ENCODE measurements at regions not wholly inside any gene's neighbourhood (a gene's known extent, or its start where the extent isn't known, plus 50 kb on each side); places are given as distances from the start of the nearest gene placed in this dataset.

DNA sequence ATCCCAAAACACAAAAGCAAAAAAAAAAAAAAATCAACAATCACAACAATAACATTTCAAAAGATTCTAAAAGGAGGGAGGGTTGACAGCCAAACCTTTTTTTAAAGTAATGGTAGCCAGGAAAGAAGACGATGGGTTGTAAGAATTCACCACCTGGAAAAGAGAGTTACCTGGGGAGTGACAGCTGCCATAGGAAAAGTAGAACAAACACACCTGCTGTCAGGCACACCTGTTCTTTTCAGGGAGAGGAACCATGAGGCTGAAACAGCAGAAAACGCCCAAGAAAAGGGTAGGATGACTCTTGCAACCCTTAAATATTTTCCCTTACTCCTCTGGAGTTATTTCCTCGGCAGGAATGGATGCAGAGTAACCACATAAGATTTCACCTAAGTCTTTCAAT, 388.4 kb upstream of the TEX13C start:
- H3K4me1 ChIP-seq (ENCODE audit: control insufficient read depth in 1 of 2, insufficient read depth in 2 of 2, low read length in 2 of 2) = no peaks in the 10 kb centered on the region
- H3K27me3 ChIP-seq (ENCODE audit: insufficient read depth, low read length) = no peaks in the 10 kb centered on the region
- H3K79me2 ChIP-seq (ENCODE audit: insufficient read depth, low read length) = no peaks in the 10 kb centered on the region
- H3K4me2 ChIP-seq (ENCODE audit: low read length) = no peak overlapping the region
- no peak overlapping the region for H2AFZ ChIP-seq (ENCODE audit: low read depth, low read length, poor library complexity, severe bottlenecking)
- no peaks in the 10 kb centered on the region for H3K9me3 ChIP-seq (ENCODE audit: control insufficient read depth in 1 of 2, insufficient read depth in 1 of 2, low read depth in 1 of 2, low read length in 2 of 2)
- DNase-seq (ENCODE audit: low read depth, low spot score) (no peak), ATAC-seq (no peak)
- H3K4me3 ChIP-seq (replicated peaks in 1 of 2; ENCODE audit: low read depth in 1 of 2, low read length in 2 of 2) = no peak overlapping the region
- no peaks in the 10 kb centered on the region for H3K36me3 ChIP-seq (ENCODE audit: control insufficient read depth in 1 of 2, insufficient read depth in 2 of 2, low read length in 2 of 2)
- no TSS peak for BruUV-seq (replicated peaks)
- ChIA-PET POLR2A (no interaction called here), RAD21 (ENCODE audit: low non-redundant PET in 1 of 2, low total read pairs in 2 of 2, uncharacterized antibody in 2 of 2, unreplicated experiment in 2 of 2) (no interaction called here), CTCF (no interaction called here)
- H4K20me1 ChIP-seq (ENCODE audit: insufficient read depth) = no peaks in the 10 kb centered on the region
- no peaks in the 10 kb centered on the region for H3K9me2 ChIP-seq (ENCODE audit: insufficient read depth)
- H3K9ac ChIP-seq (ENCODE audit: low read length) = no peak overlapping the region
- intact Hi-C loops (cut with micrococcal nuclease) = no loop called here
- no peak overlapping the region for H3K27ac ChIP-seq (ENCODE audit: low read depth, low read length)
- no peak for TF ChIP-seq CBX3 (IDR thresholded peaks at IDR 0.05; ENCODE audit: low read depth)
- TF ChIP-seq YY1 (IDR thresholded peaks at IDR 0.05; ENCODE audit: extremely low read depth, insufficient replicate concordance, low read depth, low read length) = no peak
- no peak for TF ChIP-seq SP1 (IDR thresholded peaks at IDR 0.05; ENCODE audit: low read depth)
- TF ChIP-seq, protein P1, sequence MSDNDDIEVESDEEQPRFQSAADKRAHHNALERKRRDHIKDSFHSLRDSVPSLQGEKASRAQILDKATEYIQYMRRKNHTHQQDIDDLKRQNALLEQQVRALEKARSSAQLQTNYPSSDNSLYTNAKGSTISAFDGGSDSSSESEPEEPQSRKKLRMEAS (IDR thresholded peaks at IDR 0.05) = no peak
- TF ChIP-seq, protein P2, sequence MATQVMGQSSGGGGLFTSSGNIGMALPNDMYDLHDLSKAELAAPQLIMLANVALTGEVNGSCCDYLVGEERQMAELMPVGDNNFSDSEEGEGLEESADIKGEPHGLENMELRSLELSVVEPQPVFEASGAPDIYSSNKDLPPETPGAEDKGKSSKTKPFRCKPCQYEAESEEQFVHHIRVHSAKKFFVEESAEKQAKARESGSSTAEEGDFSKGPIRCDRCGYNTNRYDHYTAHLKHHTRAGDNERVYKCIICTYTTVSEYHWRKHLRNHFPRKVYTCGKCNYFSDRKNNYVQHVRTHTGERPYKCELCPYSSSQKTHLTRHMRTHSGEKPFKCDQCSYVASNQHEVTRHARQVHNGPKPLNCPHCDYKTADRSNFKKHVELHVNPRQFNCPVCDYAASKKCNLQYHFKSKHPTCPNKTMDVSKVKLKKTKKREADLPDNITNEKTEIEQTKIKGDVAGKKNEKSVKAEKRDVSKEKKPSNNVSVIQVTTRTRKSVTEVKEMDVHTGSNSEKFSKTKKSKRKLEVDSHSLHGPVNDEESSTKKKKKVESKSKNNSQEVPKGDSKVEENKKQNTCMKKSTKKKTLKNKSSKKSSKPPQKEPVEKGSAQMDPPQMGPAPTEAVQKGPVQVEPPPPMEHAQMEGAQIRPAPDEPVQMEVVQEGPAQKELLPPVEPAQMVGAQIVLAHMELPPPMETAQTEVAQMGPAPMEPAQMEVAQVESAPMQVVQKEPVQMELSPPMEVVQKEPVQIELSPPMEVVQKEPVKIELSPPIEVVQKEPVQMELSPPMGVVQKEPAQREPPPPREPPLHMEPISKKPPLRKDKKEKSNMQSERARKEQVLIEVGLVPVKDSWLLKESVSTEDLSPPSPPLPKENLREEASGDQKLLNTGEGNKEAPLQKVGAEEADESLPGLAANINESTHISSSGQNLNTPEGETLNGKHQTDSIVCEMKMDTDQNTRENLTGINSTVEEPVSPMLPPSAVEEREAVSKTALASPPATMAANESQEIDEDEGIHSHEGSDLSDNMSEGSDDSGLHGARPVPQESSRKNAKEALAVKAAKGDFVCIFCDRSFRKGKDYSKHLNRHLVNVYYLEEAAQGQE (IDR thresholded peaks at IDR 0.05; ENCODE audit: low read depth) = no peak
- no peak for TF ChIP-seq ZNF274 (IDR thresholded peaks at IDR 0.05; ENCODE audit: low read depth, low read length)
- TF ChIP-seq CEBPB (IDR thresholded peaks at IDR 0.05; ENCODE audit: low read depth) = no peak
- no peak for TF ChIP-seq ZFX (IDR thresholded peaks at IDR 0.05)
- TF ChIP-seq RAD21 (IDR thresholded peaks at IDR 0.05; ENCODE audit: low read depth) = no peak
- TF ChIP-seq, protein P3, sequence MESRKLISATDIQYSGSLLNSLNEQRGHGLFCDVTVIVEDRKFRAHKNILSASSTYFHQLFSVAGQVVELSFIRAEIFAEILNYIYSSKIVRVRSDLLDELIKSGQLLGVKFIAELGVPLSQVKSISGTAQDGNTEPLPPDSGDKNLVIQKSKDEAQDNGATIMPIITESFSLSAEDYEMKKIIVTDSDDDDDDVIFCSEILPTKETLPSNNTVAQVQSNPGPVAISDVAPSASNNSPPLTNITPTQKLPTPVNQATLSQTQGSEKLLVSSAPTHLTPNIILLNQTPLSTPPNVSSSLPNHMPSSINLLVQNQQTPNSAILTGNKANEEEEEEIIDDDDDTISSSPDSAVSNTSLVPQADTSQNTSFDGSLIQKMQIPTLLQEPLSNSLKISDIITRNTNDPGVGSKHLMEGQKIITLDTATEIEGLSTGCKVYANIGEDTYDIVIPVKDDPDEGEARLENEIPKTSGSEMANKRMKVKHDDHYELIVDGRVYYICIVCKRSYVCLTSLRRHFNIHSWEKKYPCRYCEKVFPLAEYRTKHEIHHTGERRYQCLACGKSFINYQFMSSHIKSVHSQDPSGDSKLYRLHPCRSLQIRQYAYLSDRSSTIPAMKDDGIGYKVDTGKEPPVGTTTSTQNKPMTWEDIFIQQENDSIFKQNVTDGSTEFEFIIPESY (IDR thresholded peaks at IDR 0.05; ENCODE audit: extremely low read depth, insufficient replicate concordance, low read length) = no peak
- TF ChIP-seq SIN3A (IDR thresholded peaks at IDR 0.05; ENCODE audit: low read depth) = no peak
- no peak for TF ChIP-seq EGR1 (IDR thresholded peaks at IDR 0.05; ENCODE audit: low read depth)
- TF ChIP-seq JUND (IDR thresholded peaks at IDR 0.05) = no peak
- no peak for TF ChIP-seq ELF1 (IDR thresholded peaks at IDR 0.05; ENCODE audit: borderline replicate concordance, low read depth)
- TF ChIP-seq POLR2A (IDR thresholded peaks at IDR 0.05; ENCODE audit: borderline replicate concordance, extremely low read depth, insufficient read depth, insufficient read length) = no peak
- no peak for TF ChIP-seq POLR2AphosphoS5 (IDR thresholded peaks at IDR 0.05; ENCODE audit: low read depth, low read length)
- no peak for TF ChIP-seq TCF7L2 (IDR thresholded peaks at IDR 0.05; ENCODE audit: borderline replicate concordance, extremely low read depth, insufficient read depth, insufficient read length)
- no peak for TF ChIP-seq EZH2 (IDR thresholded peaks at IDR 0.05)
- TF ChIP-seq, protein P4, sequence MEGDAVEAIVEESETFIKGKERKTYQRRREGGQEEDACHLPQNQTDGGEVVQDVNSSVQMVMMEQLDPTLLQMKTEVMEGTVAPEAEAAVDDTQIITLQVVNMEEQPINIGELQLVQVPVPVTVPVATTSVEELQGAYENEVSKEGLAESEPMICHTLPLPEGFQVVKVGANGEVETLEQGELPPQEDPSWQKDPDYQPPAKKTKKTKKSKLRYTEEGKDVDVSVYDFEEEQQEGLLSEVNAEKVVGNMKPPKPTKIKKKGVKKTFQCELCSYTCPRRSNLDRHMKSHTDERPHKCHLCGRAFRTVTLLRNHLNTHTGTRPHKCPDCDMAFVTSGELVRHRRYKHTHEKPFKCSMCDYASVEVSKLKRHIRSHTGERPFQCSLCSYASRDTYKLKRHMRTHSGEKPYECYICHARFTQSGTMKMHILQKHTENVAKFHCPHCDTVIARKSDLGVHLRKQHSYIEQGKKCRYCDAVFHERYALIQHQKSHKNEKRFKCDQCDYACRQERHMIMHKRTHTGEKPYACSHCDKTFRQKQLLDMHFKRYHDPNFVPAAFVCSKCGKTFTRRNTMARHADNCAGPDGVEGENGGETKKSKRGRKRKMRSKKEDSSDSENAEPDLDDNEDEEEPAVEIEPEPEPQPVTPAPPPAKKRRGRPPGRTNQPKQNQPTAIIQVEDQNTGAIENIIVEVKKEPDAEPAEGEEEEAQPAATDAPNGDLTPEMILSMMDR (IDR thresholded peaks at IDR 0.05 in 2 of 3, conservative IDR thresholded peaks at IDR 0.05 in 1 of 3; ENCODE audit: borderline replicate concordance in 1 of 3, insufficient read depth in 1 of 3, low read depth in 2 of 3, low read length in 2 of 3) = no peak

Measured in HCT116 (cell line).